ENCODE measurements at regions not wholly inside any gene's neighbourhood (a gene's known extent, or its start where the extent isn't known, plus 50 kb on each side); places are given as distances from the start of the nearest gene placed in this dataset.

DNA sequence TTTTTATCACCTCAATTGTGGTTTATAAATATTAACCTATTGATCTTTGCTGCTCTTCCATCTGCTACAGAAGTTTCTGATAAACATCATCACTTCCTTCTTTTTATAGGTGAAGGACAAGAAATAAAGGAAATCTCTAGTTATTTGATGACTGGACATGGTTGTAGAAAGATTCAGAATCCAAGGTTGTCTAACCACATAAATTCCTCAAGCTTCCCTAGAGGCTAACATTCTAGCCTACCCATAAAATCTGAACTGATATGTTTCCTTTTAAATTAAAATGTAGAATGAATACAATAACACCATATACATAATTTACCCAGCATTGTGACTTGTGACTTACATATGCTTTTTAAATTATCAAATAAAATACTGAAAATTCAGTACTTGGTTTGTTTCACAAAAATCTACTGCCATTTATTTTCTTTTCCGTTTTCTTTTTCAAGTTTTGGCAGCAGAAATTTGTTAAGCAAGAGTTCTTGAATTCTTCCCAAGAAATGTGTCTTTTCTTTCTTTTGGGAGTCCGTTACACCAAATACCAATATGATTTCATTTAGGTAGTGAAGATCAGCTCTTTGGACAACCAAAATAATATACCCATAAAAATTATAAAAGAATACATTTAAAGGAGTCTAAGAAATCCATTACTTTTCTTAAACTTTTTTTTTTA, 513.2 kb upstream of the ADGRL2 start:
- Histone ChIP-seq H3K4me1 (replicated peaks in 1 of 4; ENCODE audit: control insufficient read depth in 3 of 4, insufficient read depth in 4 of 4, low read length in 3 of 4) (no peaks in the 10 kb centered on the region), H3K27ac (ENCODE audit: low read depth, low read length) (no peak overlapping the region), H3K56ac (replicated peaks; ENCODE audit: insufficient read length, low read depth, low read length) (no peak overlapping the region), H3K18ac (ENCODE audit: extremely low read depth, low read length) (no peak overlapping the region), H2AFZ (ENCODE audit: low read length) (no peak overlapping the region), H4K20me1 (replicated peaks in 1 of 2; ENCODE audit: control insufficient read depth in 1 of 2, insufficient read depth in 2 of 2, low read length in 2 of 2) (no peaks in the 10 kb centered on the region), H3K4me3 (ENCODE audit: extremely low read depth in 1 of 4, insufficient read depth in 2 of 4, low read depth in 3 of 4, low read length in 4 of 4) (no peak overlapping the region), H4K91ac (replicated peaks; ENCODE audit: insufficient read length, low read length) (no peak overlapping the region), H4K8ac (ENCODE audit: extremely low read depth, insufficient read depth, low read length) (no peak overlapping the region), H2AK5ac (ENCODE audit: low read depth, low read length) (no peak overlapping the region), H3K9me3 (ENCODE audit: insufficient read depth in 2 of 2, low read depth in 1 of 2, low read length in 1 of 2) (no peaks in the 10 kb centered on the region), H3K9ac (replicated peaks in 1 of 4; ENCODE audit: extremely low read depth in 1 of 4, low read depth in 3 of 4, low read length in 3 of 4) (no peak overlapping the region), H4K5ac (ENCODE audit: insufficient read length, low read depth, low read length) (no peak overlapping the region), H3K4me2 (ENCODE audit: insufficient read depth in 1 of 2, low read depth in 2 of 2, low read length in 2 of 2) (no peak overlapping the region), H3K36me3 (ENCODE audit: control insufficient read depth in 2 of 4, insufficient read depth in 4 of 4, low read length in 3 of 4) (no peaks in the 10 kb centered on the region), H2BK5ac (ENCODE audit: low read depth, low read length) (no peak overlapping the region), H2BK12ac (ENCODE audit: low read depth, low read length) (no peak overlapping the region), H2BK15ac (ENCODE audit: low read length) (no peak overlapping the region), H3K14ac (ENCODE audit: insufficient read length) (no peak overlapping the region), H3K79me2 (ENCODE audit: control insufficient read depth in 1 of 2, insufficient read depth in 2 of 2, low read length in 2 of 2) (no peaks in the 10 kb centered on the region), H3K23me2 (ENCODE audit: low read depth, low read length) (no peaks in the 10 kb centered on the region), H2BK120ac (replicated peaks; ENCODE audit: low read depth, low read length) (no peak overlapping the region), H3K4ac (replicated peaks; ENCODE audit: insufficient read length, low read depth, low read length) (no peak overlapping the region), H3K27me3 (replicated peaks in 1 of 4; ENCODE audit: control insufficient read depth in 3 of 4, extremely low read depth in 1 of 4, insufficient read depth in 3 of 4, low read length in 3 of 4) (no peaks in the 10 kb centered on the region), H2BK20ac (ENCODE audit: low read length) (no peak overlapping the region), H3K23ac (ENCODE audit: insufficient read length) (no peak overlapping the region), H3K79me1 (ENCODE audit: low read depth, low read length) (no peaks in the 10 kb centered on the region)
- DNase-seq (ENCODE audit: low read depth in 1 of 2, low spot score in 2 of 2) (no peak), FAIRE-seq (no peak)
- POLR2A ChIA-PET (ENCODE audit: partially characterized antibody), result no interaction called here
- CTCF ChIA-PET (ENCODE audit: partially characterized antibody), result interaction anchor here (0.6 to 1.2 kb wide), 2 partner anchors 18 to 1505 kb away, joined by 3 read pairs; no protein-coding TSS in a partner anchor
- 92% methylated on average over 2 of the region's 2 CpGs; no CpG with 5 or more reads in 1 of the 2 experiments for WGBS, 2 experiments (ENCODE audit: extremely low coverage in 1 of 2, insufficient coverage in 1 of 2, insufficient read length in 1 of 2, insufficient replicate concordance in 2 of 2, low coverage in 1 of 2, low lambda C conversion rate in 2 of 2, missing lambda C conversion rate in 1 of 2)
- TF ChIP-seq CBX5 (IDR thresholded peaks at IDR 0.05; ENCODE audit: low read depth, low read length) (no peak), CHD1 (IDR thresholded peaks at IDR 0.05; ENCODE audit: low read depth, low read length) (no peak), KDM5A (IDR thresholded peaks at IDR 0.05; ENCODE audit: low read length) (no peak), TEAD4 (IDR thresholded peaks at IDR 0.05; ENCODE audit: low read depth, low read length) (no peak)

Measured in H1 (cell line).